Neural progenitor cell (in vitro differentiated cells): ENCODE measurements at regions not wholly inside any gene's neighbourhood (a gene's known extent, or its start where the extent isn't known, plus 50 kb on each side); places are given as distances from the start of the nearest gene placed in this dataset.
A peak's percentile ranks its signal among the peaks of the same experiment; 100 is the strongest.

ENCODE experiments used
- DNase-seq: peaks from one replicate; pipeline ENCODE4 v3.0.0-alpha.2; 2016; ENCODE audit warnings: low spot score
- H2AFZ ChIP-seq: fragments of 200-600 bp; sonication (generic); replicated peaks from 2 replicates; pipeline ENCODE4 v1.6.1; 2016; ENCODE audit warnings: antibody characterized with exemption
- H3F3A ChIP-seq: fragments of 200-600 bp; sonication (generic); 2 replicates; pipeline ENCODE4 v1.6.1; 2016; ENCODE audit warnings: antibody characterized with exemption, low read depth
- H3K27ac ChIP-seq: fragments of 200-600 bp; sonication (generic); 2 replicates; pipeline ENCODE4 v1.5.1; 2016; ENCODE audit warnings: mild to moderate bottlenecking
- H3K27me3 ChIP-seq: fragments of 200-600 bp; sonication (generic); 2 replicates; pipeline ENCODE4 v1.6.1; 2016; ENCODE audit warnings: mild to moderate bottlenecking, moderate library complexity
- H3K36me3 ChIP-seq: fragments of 200-600 bp; sonication (generic); 2 replicates; pipeline ENCODE4 v1.5.1; 2016
- H3K4me1 ChIP-seq: fragments of 200-600 bp; sonication (generic); 2 replicates; pipeline ENCODE4 v1.6.1; 2016; ENCODE audit warnings: mixed run types
- H3K4me2 ChIP-seq: fragments of 200-600 bp; sonication (generic); 2 replicates; pipeline ENCODE4 v1.6.1; 2016
- H3K4me3 ChIP-seq: fragments of 200-600 bp; sonication (generic); 2 replicates; pipeline ENCODE4 v1.5.1; 2016
- H3K79me2 ChIP-seq: fragments of 200-600 bp; sonication (generic); 2 replicates; pipeline ENCODE4 v1.6.1; 2016; ENCODE audit warnings: low read depth
- H3K9ac ChIP-seq: fragments of 200-600 bp; sonication (generic); 2 replicates; pipeline ENCODE4 v1.6.1; 2016
- H3K9me3 ChIP-seq: fragments of 200-600 bp; sonication (generic); 2 replicates; pipeline ENCODE4 v1.5.1; 2016; ENCODE audit warnings: low read depth
- H4K20me1 ChIP-seq: fragments of 200-600 bp; sonication (generic); 2 replicates; pipeline ENCODE4 v1.6.1; 2016; ENCODE audit warnings: low read depth
- H3K27ac Mint-ChIP-seq: 3 replicates; pipeline ENCODE4 v1.8.0; 2021; ENCODE audit warnings: mixed read lengths
- H3K27me3 Mint-ChIP-seq: 2 replicates; pipeline ENCODE4 v1.8.0; 2022; ENCODE audit warnings: low read depth, mild to moderate bottlenecking, inconsistent platforms, moderate library complexity, mixed read lengths; ENCODE audit not compliant: insufficient read depth
- H3K36me3 Mint-ChIP-seq: 3 replicates; pipeline ENCODE4 v1.8.0; 2021; ENCODE audit warnings: mixed read lengths
- H3K4me1 Mint-ChIP-seq: 3 replicates; pipeline ENCODE4 v1.8.0; 2021; ENCODE audit warnings: mixed read lengths
- H3K4me3 Mint-ChIP-seq: 3 replicates; pipeline ENCODE4 v1.8.0; 2021; ENCODE audit warnings: mild to moderate bottlenecking, moderate library complexity, mixed read lengths
- H3K9me3 Mint-ChIP-seq: 3 replicates; pipeline ENCODE4 v1.8.0; 2020; ENCODE audit warnings: mixed read lengths
- CTCF ChIP-seq: fragments of 200-600 bp; sonication (generic); IDR thresholded peaks from 2 replicates; pipeline ENCODE4 v1.5.1; 2017; ENCODE audit warnings: antibody characterized with exemption, mild to moderate bottlenecking
- EZH2 ChIP-seq: fragments of 200-600 bp; sonication (generic); IDR thresholded peaks from 2 replicates; pipeline ENCODE4 v1.6.1; 2017; ENCODE audit warnings: antibody characterized with exemption, mild to moderate bottlenecking, moderate library complexity
- EZH2phosphoT487 ChIP-seq: fragments of 200-600 bp; sonication (generic); IDR thresholded peaks from 2 replicates; pipeline ENCODE4 v1.6.1; 2017; ENCODE audit warnings: antibody characterized with exemption

- Histone ChIP-seq H3K9ac (no peak overlapping the region), H3F3A (no peaks in the 10 kb centered on the region), H3K9me3 (no peaks in the 10 kb centered on the region), H3K27ac (no peak overlapping the region), H3K27me3 (no peaks in the 10 kb centered on the region), H3K79me2 (no peaks in the 10 kb centered on the region), H3K4me3 (no peak overlapping the region), H3K4me1 (peaks cover 10% of the 10 kb centered on the region), H3K4me2 (no peak overlapping the region), H4K20me1 (no peaks in the 10 kb centered on the region), H2AFZ (no peak overlapping the region), H3K36me3 (no peaks in the 10 kb centered on the region)
- Mint-ChIP-seq H3K4me1 (peaks cover 2% of the 10 kb centered on the region), H3K4me3 (no peak overlapping the region), H3K36me3 (no peaks in the 10 kb centered on the region), H3K27ac (no peak overlapping the region), H3K9me3 (no peaks in the 10 kb centered on the region), H3K27me3 (peaks cover 7% of the 10 kb centered on the region)
- peak; percentile 13 for DNase-seq
- TF ChIP-seq CTCF, result no peak
- TF ChIP-seq EZH2phosphoT487, result no peak
- no peak for TF ChIP-seq EZH2
Measured at GRCh38 chr14:98724734-98725133, 547.3 kb downstream of the BCL11B start.

- Histone ChIP-seq H4K20me1 (no peaks in the 10 kb centered on the region), H2AFZ (no peak overlapping the region), H3K9me3 (no peaks in the 10 kb centered on the region), H3K27ac (no peak overlapping the region), H3K36me3 (no peaks in the 10 kb centered on the region), H3F3A (no peaks in the 10 kb centered on the region), H3K9ac (no peak overlapping the region), H3K79me2 (no peaks in the 10 kb centered on the region), H3K4me2 (no peak overlapping the region), H3K4me3 (no peak overlapping the region), H3K27me3 (no peaks in the 10 kb centered on the region), H3K4me1 (peaks cover 10% of the 10 kb centered on the region)
- Mint-ChIP-seq H3K4me3 (no peak overlapping the region), H3K27ac (no peak overlapping the region), H3K4me1 (peaks cover 2% of the 10 kb centered on the region), H3K9me3 (no peaks in the 10 kb centered on the region), H3K36me3 (no peaks in the 10 kb centered on the region), H3K27me3 (peaks cover 7% of the 10 kb centered on the region)
- no peak for TF ChIP-seq EZH2phosphoT487
- TF ChIP-seq CTCF, result no peak
- no peak for TF ChIP-seq EZH2
- DNase-seq, result no peak
Measured at GRCh38 chr14:98725191-98725590, 546.8 kb downstream of the BCL11B start.

GRCh38 chr14:98725676-98726075, 546.3 kb downstream of the BCL11B start:
- DNase-seq, result no peak
- H3K27ac ChIP-seq, result no peak overlapping the region
- no peak overlapping the region for H3K9ac ChIP-seq
- H3K4me3 ChIP-seq, result no peak overlapping the region
- TF ChIP-seq EZH2phosphoT487 (no peak), CTCF (no peak), EZH2 (no peak)
- H2AFZ ChIP-seq, result no peak overlapping the region
- no peaks in the 10 kb centered on the region for H4K20me1 ChIP-seq
- Mint-ChIP-seq H3K27me3 (peaks cover 7% of the 10 kb centered on the region), H3K9me3 (no peaks in the 10 kb centered on the region), H3K36me3 (no peaks in the 10 kb centered on the region), H3K4me3 (no peak overlapping the region), H3K27ac (no peak overlapping the region), H3K4me1 (peaks cover 2% of the 10 kb centered on the region)
- H3K4me1 ChIP-seq, result peaks cover 10% of the 10 kb centered on the region
- H3K79me2 ChIP-seq, result no peaks in the 10 kb centered on the region
- no peaks in the 10 kb centered on the region for H3K9me3 ChIP-seq
- H3K36me3 ChIP-seq, result no peaks in the 10 kb centered on the region
- no peaks in the 10 kb centered on the region for H3K27me3 ChIP-seq
- H3K4me2 ChIP-seq, result no peak overlapping the region
- no peaks in the 10 kb centered on the region for H3F3A ChIP-seq
